ENCODE measurements at regions not wholly inside any gene's neighbourhood (a gene's known extent, or its start where the extent isn't known, plus 50 kb on each side); places are given as distances from the start of the nearest gene placed in this dataset.

DNA sequence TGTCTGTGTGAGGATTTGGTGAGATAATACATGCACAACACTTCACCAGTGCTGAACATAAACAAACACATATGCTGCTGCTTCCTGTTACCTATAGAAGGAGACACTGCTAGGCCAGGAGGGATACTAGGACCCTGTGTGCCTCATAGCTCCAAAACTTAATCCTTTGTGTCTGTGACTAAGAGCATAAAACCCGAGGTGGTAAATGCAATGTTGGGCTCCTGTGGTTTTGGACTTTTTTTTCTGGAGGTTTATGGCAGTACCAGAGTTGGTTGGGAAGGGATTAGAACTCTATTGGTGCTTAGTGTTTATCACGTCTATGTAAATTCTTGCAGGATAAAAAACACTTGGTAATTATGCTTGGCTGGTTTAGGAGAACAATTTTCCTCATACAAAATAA lies 122.9 kb downstream of the NUF2 start:
- TF ChIP-seq, protein P1, sequence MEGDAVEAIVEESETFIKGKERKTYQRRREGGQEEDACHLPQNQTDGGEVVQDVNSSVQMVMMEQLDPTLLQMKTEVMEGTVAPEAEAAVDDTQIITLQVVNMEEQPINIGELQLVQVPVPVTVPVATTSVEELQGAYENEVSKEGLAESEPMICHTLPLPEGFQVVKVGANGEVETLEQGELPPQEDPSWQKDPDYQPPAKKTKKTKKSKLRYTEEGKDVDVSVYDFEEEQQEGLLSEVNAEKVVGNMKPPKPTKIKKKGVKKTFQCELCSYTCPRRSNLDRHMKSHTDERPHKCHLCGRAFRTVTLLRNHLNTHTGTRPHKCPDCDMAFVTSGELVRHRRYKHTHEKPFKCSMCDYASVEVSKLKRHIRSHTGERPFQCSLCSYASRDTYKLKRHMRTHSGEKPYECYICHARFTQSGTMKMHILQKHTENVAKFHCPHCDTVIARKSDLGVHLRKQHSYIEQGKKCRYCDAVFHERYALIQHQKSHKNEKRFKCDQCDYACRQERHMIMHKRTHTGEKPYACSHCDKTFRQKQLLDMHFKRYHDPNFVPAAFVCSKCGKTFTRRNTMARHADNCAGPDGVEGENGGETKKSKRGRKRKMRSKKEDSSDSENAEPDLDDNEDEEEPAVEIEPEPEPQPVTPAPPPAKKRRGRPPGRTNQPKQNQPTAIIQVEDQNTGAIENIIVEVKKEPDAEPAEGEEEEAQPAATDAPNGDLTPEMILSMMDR (IDR thresholded peaks at IDR 0.05), result no peak
- no peak for TF ChIP-seq POLR2A (IDR thresholded peaks at IDR 0.05)
- TF ChIP-seq POLR2AphosphoS5 (IDR thresholded peaks at IDR 0.05), result no peak

Data from prostate gland (tissue), 2 donors.